GM12875 (cell line): ENCODE measurements at regions not wholly inside any gene's neighbourhood (a gene's known extent, or its start where the extent isn't known, plus 50 kb on each side); places are given as distances from the start of the nearest gene placed in this dataset.
"Not testable (repeated sequence)": the region's sequence is repeated elsewhere in the genome, so short reads cannot be mapped to it uniquely, and the experiment has no call there.

ENCODE experiments used
- H3K4me3 ChIP-seq: one replicate; pipeline ENCODE4 v1.5.1; 2011; ENCODE audit warnings: low read depth, low read length, control low read depth
- CTCF ChIP-seq: IDR thresholded peaks from 2 replicates; pipeline ENCODE4 v1.5.1; 2011; ENCODE audit warnings: low read depth, mild to moderate bottlenecking, control low read depth, inconsistent platforms, low read length, moderate library complexity, borderline replicate concordance; ENCODE audit not compliant: insufficient read depth

DNA sequence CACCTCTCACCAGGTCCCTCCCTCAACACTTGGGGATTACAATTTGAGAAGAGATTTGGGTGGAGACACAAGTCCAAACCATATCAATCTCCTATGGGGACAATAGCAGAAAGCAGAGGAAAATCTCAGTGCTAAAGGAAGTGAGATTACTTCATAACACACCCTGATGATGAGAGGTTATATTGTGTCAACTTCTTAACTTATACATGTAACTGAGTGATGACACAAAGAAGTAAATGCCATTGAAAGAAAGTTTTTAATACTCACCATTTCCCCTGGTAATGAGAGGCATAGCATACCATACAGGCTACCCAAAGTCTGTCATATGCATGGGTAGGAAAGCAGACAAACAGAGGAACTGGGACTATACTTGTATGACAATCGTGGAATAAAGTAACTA, 137.2 kb downstream of the MMUT start:
- no peak overlapping the region for H3K4me3 ChIP-seq
- no peak for TF ChIP-seq CTCF

GRCh38 chr6:49322861-49323260, 140.2 kb downstream of the MMUT start:
- TF ChIP-seq CTCF = no peak
- no peak overlapping the region for H3K4me3 ChIP-seq

GRCh38 chr6:49321561-49322072, 141.4 kb downstream of the MMUT start:
- no peak for TF ChIP-seq CTCF
- H3K4me3 ChIP-seq = no peak overlapping the region

DNA sequence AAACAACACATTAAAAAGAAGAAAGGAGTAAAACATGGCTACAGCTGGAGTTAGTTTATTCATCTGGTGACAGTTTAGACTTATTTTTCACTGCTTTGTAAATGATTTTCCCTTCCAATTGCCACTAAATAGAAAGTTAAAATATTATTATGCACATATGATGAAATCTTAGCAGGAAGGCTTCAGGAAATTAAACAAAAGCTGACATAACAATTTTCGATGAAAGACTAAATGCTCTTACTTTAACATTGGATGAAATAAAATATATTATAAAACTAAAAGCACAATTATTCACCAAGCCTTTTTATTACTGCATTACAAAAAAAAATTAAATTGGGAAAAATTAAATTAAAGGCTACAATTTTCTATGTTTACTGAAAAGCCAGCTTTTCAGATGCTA, 158.0 kb downstream of the MMUT start:
- no peak overlapping the region for H3K4me3 ChIP-seq
- no peak for TF ChIP-seq CTCF

- H3K4me3 ChIP-seq = not testable (repeated sequence)
Measured at GRCh38 chr6:49304393-49304792, 158.7 kb downstream of the MMUT start.

DNA sequence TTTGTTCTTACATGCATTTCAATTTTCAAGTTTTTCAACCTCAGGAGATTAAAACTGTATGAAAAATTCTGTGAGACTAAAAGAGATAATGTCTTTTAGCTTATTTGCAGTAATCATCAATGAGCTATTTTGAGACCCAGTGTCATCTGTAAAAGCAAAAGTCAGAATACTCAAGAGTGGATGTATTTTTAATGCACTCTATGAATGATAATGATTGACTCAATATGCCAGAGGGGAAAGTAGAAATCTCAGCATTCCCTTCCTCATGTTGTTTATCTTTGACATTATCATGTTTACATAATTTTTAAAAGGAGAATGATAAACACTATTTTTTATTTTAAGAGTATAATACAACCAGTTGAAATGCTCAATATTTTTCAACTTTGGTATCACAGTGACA, 162.1 kb downstream of the MMUT start:
- no peak for TF ChIP-seq CTCF
- H3K4me3 ChIP-seq = no peak overlapping the region

- no peak for TF ChIP-seq CTCF
Measured at GRCh38 chr6:49300443-49300842, 162.6 kb downstream of the MMUT start.

GRCh38 chr6:49299279-49299678, 163.8 kb downstream of the MMUT start:
- no peak overlapping the region for H3K4me3 ChIP-seq
- TF ChIP-seq CTCF = no peak

More at GRCh38 chr6:49300443-49300842, 162.6 kb downstream of the MMUT start:
- no peak overlapping the region for H3K4me3 ChIP-seq
